ENCODE measurements at regions not wholly inside any gene's neighbourhood (a gene's known extent, or its start where the extent isn't known, plus 50 kb on each side); places are given as distances from the start of the nearest gene placed in this dataset.

GRCh38 chr22:44647141-44647540, 54.9 kb upstream of the PRR5 start:
- TF ChIP-seq CTCF (IDR thresholded peaks at IDR 0.05) (no peak), SP1 (CRISPR knock-in tag; conservative IDR thresholded peaks at IDR 0.05) (no peak), ZNF512 (CRISPR knock-in tag; IDR thresholded peaks at IDR 0.05; ENCODE audit: borderline replicate concordance) (no peak)

Measured in WTC11 (cell line).